Fibroblast of pulmonary artery (primary cell): ENCODE measurements at regions not wholly inside any gene's neighbourhood (a gene's known extent, or its start where the extent isn't known, plus 50 kb on each side); places are given as distances from the start of the nearest gene placed in this dataset.

Experiments used
- DNase-seq: peaks from one replicate; pipeline ENCODE4 v3.0.0-alpha.2; 2010; ENCODE audit warnings: low read depth
- H3K4me3 ChIP-seq: replicated peaks from 2 replicates; pipeline ENCODE4 v1.5.1; 2011; ENCODE audit warnings: low read depth, mild to moderate bottlenecking, control low read depth, low read length, moderate library complexity
- TF ChIP-seq, protein P1 (sequence below): IDR thresholded peaks from 2 replicates; pipeline ENCODE4 v1.5.1; 2011; ENCODE audit warnings: mild to moderate bottlenecking, control low read depth, low read length, inconsistent platforms; ENCODE audit errors: missing control alignments

DNA sequence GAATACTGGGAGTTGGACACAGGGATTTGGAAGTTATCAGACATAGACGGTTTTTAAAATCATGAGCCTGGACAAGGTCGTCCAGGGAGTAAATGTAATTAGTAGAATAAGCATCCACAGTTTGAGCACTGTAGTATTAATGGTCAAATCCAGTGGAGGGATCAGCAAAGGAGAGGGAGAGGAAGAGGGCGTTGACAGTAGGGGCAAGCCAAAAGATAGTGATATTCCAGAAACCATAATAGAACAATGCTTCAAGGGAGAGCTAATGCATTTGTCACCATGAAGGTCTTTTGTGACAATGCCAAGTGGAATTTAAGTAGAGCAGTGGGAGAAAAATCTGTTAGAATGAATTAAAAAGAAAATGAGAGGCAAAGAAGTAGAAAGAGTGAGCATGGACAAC lies 68.9 kb upstream of the SLC5A12 start:
- peak; percentile 6 for DNase-seq
- no peak overlapping the region for H3K4me3 ChIP-seq
- TF ChIP-seq, protein P1, sequence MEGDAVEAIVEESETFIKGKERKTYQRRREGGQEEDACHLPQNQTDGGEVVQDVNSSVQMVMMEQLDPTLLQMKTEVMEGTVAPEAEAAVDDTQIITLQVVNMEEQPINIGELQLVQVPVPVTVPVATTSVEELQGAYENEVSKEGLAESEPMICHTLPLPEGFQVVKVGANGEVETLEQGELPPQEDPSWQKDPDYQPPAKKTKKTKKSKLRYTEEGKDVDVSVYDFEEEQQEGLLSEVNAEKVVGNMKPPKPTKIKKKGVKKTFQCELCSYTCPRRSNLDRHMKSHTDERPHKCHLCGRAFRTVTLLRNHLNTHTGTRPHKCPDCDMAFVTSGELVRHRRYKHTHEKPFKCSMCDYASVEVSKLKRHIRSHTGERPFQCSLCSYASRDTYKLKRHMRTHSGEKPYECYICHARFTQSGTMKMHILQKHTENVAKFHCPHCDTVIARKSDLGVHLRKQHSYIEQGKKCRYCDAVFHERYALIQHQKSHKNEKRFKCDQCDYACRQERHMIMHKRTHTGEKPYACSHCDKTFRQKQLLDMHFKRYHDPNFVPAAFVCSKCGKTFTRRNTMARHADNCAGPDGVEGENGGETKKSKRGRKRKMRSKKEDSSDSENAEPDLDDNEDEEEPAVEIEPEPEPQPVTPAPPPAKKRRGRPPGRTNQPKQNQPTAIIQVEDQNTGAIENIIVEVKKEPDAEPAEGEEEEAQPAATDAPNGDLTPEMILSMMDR, result no peak

- no peak for DNase-seq
- TF ChIP-seq, protein P1, result no peak
- no peak overlapping the region for H3K4me3 ChIP-seq
These were observed 71.1 kb upstream of the SLC5A12 start for GRCh38 chr11:26792941-26793340.

DNA sequence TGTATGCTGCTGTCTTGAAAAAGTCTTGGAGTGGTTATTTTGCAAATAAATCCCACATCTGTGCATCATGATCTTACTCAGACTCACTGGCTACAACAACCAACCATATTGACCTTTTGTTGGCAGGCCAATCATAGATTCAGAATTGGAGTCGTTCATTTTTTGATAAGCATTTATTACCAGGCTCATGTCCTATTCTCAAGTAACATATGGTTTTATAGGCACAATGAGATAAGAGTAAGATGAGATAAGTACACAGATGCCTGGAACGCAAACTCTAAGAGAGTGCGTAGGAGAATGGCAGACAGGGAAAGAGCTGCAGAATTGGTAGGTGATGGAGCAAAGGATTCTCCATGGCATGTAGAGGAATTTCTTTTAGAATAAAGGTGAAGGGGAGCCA lies 71.6 kb upstream of the SLC5A12 start:
- DNase-seq, result no peak

DNA sequence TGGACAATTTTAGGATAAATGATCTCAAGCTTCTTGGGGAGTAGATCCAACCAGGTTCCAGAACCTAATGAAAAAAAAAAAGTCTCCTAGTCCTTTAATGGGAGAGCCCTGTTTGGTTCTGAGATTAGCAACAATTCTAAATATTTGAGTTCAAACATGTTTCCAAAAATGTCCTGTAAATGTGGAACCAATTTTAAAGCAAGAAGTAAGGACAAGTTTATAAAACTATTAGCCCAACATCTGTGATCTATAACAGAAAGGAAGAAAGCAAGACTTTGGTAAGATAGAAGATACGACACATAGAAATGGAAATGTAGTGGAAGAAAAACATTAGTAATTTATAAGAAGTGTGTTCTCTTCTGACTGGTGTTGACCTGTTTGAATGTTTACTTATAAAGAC lies 79.7 kb upstream of the SLC5A12 start:
- no peak for DNase-seq
- TF ChIP-seq, protein P1, result no peak
- no peak overlapping the region for H3K4me3 ChIP-seq

More for the DNA sequence above, 71.6 kb upstream of the SLC5A12 start:
- TF ChIP-seq, protein P1, result no peak
- no peak overlapping the region for H3K4me3 ChIP-seq

- DNase-seq, result no peak
- TF ChIP-seq, protein P1, result no peak
- no peak overlapping the region for H3K4me3 ChIP-seq
These were observed 83.1 kb upstream of the SLC5A12 start for GRCh38 chr11:26805001-26805400.

- TF ChIP-seq, protein P1, result no peak
- H3K4me3 ChIP-seq, result no peak overlapping the region
- peak; percentile 4 for DNase-seq
These were observed 84.4 kb upstream of the SLC5A12 start for GRCh38 chr11:26806219-26806618.

- TF ChIP-seq, protein P1, result no peak
- H3K4me3 ChIP-seq, result no peak overlapping the region
- peak; percentile 92 for DNase-seq
These were observed 98.9 kb upstream of the SLC5A12 start for GRCh38 chr11:26820739-26821138.
